Erythroblast (primary cell): ENCODE measurements at regions not wholly inside any gene's neighbourhood (a gene's known extent, or its start where the extent isn't known, plus 50 kb on each side); places are given as distances from the start of the nearest gene placed in this dataset.

Source experiments
- GATA1 ChIP-seq: IDR thresholded peaks from 2 replicates; pipeline ENCODE4 v1.6.1; 2011; ENCODE audit warnings: low read depth, mild to moderate bottlenecking, control low read depth, low read length, moderate library complexity
- POLR2A ChIP-seq: IDR thresholded peaks from 2 replicates; pipeline ENCODE4 v1.6.1; 2011; ENCODE audit warnings: mild to moderate bottlenecking, low read length

DNA sequence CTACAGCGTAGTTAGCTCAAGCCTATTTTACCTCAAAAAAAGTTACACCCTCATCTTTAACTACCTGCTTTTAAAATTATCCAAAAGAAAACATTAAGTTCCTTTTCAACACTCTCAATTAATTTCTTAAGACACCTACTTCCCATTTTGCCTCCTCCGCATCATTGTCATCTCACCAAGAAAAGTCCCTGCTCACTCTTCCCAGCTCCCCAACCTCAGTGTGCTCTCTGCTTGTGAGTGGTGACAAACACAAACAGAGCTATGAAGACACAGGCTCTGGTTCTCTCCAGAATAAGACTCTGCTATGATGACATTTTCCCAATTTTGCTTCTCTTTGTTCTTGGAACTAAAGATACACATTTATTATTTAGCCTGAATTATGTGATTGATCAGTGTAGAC is 385.1 kb upstream of the HTR2A start:
- no peak for TF ChIP-seq POLR2A
- TF ChIP-seq GATA1 = no peak
